Endometrial microvascular endothelial cells (primary cell): ENCODE measurements at regions not wholly inside any gene's neighbourhood (a gene's known extent, or its start where the extent isn't known, plus 50 kb on each side); places are given as distances from the start of the nearest gene placed in this dataset.

Experiments
- in situ Hi-C: cut with HindIII; loops from 2 replicates; pipeline ENCODE4 v1.10.0; 2017; ENCODE audit warnings: low sequenced_read_pairs, low pct_unique_long_range_greater_than_20kb; ENCODE audit errors: inconsistent ontology term

- in situ Hi-C loops, result no loop called here
Observed at GRCh38 chr2:220980966-220981675, 591.0 kb downstream of the EPHA4 start.

GRCh38 chr2:220981926-220982325 is 590.2 kb downstream of the EPHA4 start:
- in situ Hi-C loops, result no loop called here

GRCh38 chr2:220985561-220985960 is 586.5 kb downstream of the EPHA4 start:
- in situ Hi-C loops, result no loop called here

- in situ Hi-C loops, result no loop called here
Observed at GRCh38 chr2:220987839-220988238, 584.3 kb downstream of the EPHA4 start.

GRCh38 chr2:220991972-220992371 is 580.1 kb downstream of the EPHA4 start:
- in situ Hi-C loops, result no loop called here

- in situ Hi-C loops, result no loop called here
Observed at GRCh38 chr2:220994846-220995245, 577.3 kb downstream of the EPHA4 start.

GRCh38 chr2:220995581-220995980 is 576.5 kb downstream of the EPHA4 start:
- in situ Hi-C loops, result no loop called here

GRCh38 chr2:220998156-220998555 is 573.9 kb downstream of the EPHA4 start:
- in situ Hi-C loops, result no loop called here

- in situ Hi-C loops, result no loop called here
Observed at GRCh38 chr2:220999356-220999755, 572.7 kb downstream of the EPHA4 start.

GRCh38 chr2:221001381-221001801 is 570.7 kb downstream of the EPHA4 start:
- in situ Hi-C loops, result no loop called here

- in situ Hi-C loops, result no loop called here
Observed at GRCh38 chr2:221002101-221002685, 569.9 kb downstream of the EPHA4 start.

GRCh38 chr2:221005338-221005737 is 566.8 kb downstream of the EPHA4 start:
- in situ Hi-C loops, result no loop called here

GRCh38 chr2:221006084-221006483 is 566.0 kb downstream of the EPHA4 start:
- in situ Hi-C loops, result no loop called here

- in situ Hi-C loops, result no loop called here
Observed at GRCh38 chr2:221016551-221016950, 555.6 kb downstream of the EPHA4 start.

GRCh38 chr2:221018262-221018661 is 553.8 kb downstream of the EPHA4 start:
- in situ Hi-C loops, result no loop called here

GRCh38 chr2:221019668-221020067 is 552.4 kb downstream of the EPHA4 start:
- in situ Hi-C loops, result no loop called here

- in situ Hi-C loops, result no loop called here
Observed at GRCh38 chr2:221022554-221022953, 549.5 kb downstream of the EPHA4 start.

GRCh38 chr2:221025398-221025797 is 546.7 kb downstream of the EPHA4 start:
- in situ Hi-C loops, result no loop called here

- in situ Hi-C loops, result no loop called here
Observed at GRCh38 chr2:221034026-221034701, 537.9 kb downstream of the EPHA4 start.

GRCh38 chr2:221034973-221035372 is 537.1 kb downstream of the EPHA4 start:
- in situ Hi-C loops, result no loop called here
